Panc1 (cell line): ENCODE measurements at regions not wholly inside any gene's neighbourhood (a gene's known extent, or its start where the extent isn't known, plus 50 kb on each side); places are given as distances from the start of the nearest gene placed in this dataset.

Experiments used
- CTCF ChIP-seq: fragments of 450-650 bp; IDR thresholded peaks from 2 replicates; pipeline ENCODE4 v1.5.1; 2017; ENCODE audit warnings: mild to moderate bottlenecking
- REST ChIP-seq, 2 experiments: IDR thresholded peaks; 2 replicates each; pipeline ENCODE4 v1.6.1; 2011 to 2012; ENCODE audit warnings: low read depth in 2 of 2, control low read depth in 1 of 2, low read length in 1 of 2, mild to moderate bottlenecking in 1 of 2, moderate library complexity in 1 of 2; ENCODE audit not compliant: insufficient read depth in 1 of 2

GRCh38 chr2:118251427-118251826, 163.2 kb downstream of the INSIG2 start:
- TF ChIP-seq REST (IDR thresholded peaks at IDR 0.05; ENCODE audit: insufficient read depth in 1 of 2, low read depth in 2 of 2, low read length in 1 of 2) (no peak), CTCF (no peak)
